IPS-11a (cell line): ENCODE measurements at regions not wholly inside any gene's neighbourhood (a gene's known extent, or its start where the extent isn't known, plus 50 kb on each side); places are given as distances from the start of the nearest gene placed in this dataset.
"Not testable (repeated sequence)": the region's sequence is repeated elsewhere in the genome, so short reads cannot be mapped to it uniquely, and the experiment has no call there.

ENCODE experiments used
- H3K4me3 ChIP-seq: one replicate; pipeline ENCODE4 v1.5.1; 2013; ENCODE audit warnings: low read depth, low read length, control low read depth

GRCh38 chr1:47522935-47523834, 85.3 kb downstream of the FOXD2 start:
- no peak overlapping the region for H3K4me3 ChIP-seq

DNA sequence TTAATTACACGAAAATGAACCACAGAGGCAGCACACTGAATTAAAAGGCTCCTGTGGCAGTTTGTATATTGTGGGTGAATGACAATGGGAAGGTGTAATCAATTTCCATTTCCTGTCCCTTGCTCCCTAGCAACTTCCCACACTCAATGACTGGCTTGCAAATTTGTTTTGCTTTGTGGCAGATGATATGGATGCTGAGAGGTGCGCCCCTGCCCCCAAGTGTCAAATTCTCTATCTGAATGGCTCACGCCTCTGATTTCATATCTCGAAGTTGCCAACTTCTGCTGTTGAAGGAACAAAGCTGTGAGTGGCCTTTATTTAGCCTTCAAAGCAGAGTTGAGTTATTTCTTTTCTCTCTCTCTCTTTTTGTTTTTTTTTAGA, 86.0 kb downstream of the FOXD2 start:
- H3K4me3 ChIP-seq: no peak overlapping the region

DNA sequence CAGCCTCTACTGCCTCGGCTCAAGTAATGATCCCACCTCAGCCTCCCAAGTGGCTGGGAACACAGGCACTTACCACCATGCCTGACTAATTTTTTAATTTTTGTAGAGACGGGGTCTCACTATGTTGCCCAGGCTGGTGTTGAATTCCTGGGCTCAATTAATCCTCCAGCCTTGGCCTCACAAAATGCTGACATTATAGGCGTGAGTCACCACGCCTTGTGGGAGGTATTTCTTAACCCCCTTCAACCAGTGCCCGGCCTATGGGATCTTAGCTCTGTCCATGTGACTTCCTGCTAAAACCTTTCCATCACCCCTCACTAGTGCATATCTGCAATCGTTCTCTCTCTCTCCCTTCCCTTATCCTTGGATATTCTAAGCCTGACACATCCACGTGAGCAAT, 86.4 kb downstream of the FOXD2 start:
- H3K4me3 ChIP-seq: no peak overlapping the region

DNA sequence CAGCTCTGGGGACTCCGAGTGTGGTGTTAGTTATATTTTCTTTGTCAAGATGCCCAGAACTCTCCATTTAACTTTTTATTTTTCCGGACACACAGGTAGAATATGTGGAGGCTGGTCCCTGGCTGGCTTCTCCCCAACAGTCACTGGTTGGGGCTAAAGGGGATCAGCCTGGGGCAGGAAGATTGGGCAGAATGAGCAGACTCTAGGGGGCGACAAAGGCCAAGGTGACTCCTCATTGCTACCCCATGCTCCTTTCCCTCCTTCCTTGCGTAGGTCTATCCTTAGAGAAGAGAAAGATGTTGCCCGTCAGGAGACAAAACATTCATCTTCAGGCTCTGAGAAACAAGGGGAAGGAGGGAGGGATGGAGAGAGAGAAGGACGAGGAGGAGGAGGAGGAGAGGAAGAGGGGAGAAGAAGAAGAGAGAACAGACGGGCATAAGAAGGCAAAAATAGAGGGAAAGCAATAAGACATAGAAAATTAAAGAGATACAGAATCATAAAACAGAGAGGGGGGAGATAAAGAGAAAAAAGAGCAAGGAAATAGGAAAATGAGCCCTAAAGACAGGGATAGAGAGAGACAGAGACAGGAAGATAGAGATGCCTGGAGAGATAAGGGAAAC, 89.9 kb downstream of the FOXD2 start:
- H3K4me3 ChIP-seq: no peak overlapping the region

- no peak overlapping the region for H3K4me3 ChIP-seq
Observed at GRCh38 chr1:47529520-47530098, 91.8 kb downstream of the FOXD2 start.

DNA sequence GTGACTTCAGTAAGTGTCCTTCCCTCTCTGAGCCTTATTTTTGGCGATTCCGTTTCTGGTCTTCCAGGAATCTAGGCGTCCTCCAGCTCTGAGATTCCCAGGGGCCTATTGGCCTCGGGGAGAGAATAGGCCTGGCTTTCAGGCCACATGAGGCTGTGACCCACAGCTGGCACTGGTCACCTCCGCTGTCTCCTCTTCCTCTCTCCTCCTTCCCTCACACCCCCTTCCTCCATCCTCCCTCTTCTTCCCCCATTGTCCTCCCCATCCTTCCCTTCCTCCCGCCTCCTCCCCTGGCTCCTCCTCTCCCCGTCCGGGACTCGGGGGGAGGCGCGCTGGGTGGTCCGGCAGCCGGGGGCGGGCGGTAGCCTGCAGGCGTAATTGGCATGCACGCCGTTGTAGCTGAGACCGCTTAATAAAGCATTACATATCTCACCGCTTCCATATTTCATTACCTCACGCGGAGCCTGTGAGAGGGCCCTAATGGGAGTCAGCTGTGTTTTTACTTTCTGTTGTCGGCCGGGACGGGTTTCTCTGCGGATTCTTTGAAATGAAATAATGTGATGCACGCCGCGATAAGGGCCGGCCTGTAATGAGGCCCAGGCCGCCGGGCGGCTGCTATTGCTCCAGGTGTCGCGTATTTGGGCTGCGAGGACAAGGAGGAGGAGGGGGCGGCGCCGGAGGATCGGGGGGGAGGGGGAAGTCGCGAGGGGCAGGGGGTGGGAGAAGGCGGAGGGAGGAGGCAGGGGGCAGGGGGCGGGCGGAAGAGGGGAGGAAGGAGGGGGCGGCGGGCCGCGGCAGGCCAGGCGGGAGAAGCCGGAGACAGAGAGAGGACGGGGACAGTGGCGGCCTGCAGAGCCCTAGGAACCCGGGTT, 95.3 kb downstream of the FOXD2 start:
- H3K4me3 ChIP-seq: peak overlapping the region; percentile 25

- H3K4me3 ChIP-seq: no peak overlapping the region
Observed at GRCh38 chr1:47533793-47534328, 96.0 kb downstream of the FOXD2 start.

GRCh38 chr1:47534436-47534835, 96.6 kb downstream of the FOXD2 start:
- H3K4me3 ChIP-seq: no peak overlapping the region

GRCh38 chr1:47536646-47537118, 98.8 kb downstream of the FOXD2 start:
- H3K4me3 ChIP-seq: no peak overlapping the region

DNA sequence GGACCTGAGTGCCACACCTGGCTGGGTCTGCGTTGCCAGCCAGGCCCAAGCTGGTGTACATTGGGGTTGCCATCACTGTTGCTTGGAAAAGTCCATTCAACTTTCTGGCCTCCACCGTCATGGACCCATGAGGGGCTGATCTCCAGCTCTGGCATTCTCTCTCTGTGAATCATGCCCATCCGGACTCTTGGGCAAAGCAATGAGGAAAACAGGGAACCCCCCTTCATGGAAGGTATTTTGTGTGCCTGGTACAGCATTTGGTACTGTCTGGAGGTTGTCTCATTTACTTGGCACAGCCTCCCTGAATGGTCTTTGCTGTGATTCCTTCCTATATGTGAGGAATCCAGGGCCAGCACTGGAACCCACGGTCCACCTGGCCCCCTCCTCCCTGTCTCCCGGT, 99.4 kb downstream of the FOXD2 start:
- H3K4me3 ChIP-seq: no peak overlapping the region

DNA sequence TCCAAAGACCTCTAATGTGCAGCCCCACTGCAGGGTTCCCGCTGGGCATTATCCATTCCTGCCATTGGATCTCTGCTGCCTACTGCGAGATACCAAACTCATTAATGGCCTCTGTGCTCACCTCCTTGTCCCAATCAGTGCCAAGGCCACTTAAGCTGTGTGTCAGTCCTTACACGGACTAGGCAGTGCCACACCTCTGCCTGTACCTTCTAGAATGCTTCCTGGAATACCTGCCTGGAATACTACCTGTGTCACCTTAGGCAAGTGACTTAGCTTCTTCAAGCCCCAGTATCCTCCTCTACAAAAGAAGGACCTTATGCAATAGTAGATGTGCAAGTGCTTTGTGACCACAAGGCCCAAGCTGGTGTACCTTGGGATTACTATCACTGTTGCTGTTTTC, 100.1 kb downstream of the FOXD2 start:
- H3K4me3 ChIP-seq: no peak overlapping the region

- H3K4me3 ChIP-seq: not testable (repeated sequence)
Observed at GRCh38 chr1:47538530-47538929, 100.7 kb downstream of the FOXD2 start.

DNA sequence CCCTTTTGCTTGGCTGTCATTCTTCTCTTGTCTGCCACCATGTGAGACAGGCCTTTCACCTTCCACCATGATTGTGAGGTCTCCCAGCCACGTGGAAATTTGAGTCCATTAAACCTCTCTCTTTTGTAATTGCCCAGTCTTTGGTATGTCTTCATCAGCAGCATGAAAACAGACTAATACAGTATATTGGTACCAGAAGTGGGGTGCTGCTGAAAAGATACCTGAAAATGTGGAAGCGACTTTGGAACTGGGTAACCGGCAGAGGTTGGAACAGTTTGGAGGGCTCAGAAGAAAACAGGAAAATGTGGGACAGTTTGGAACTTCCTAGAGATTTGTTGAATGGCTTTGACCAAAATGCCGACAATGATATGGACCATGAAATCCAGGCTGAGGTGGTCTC, 103.9 kb downstream of the FOXD2 start:
- H3K4me3 ChIP-seq: not testable (repeated sequence)

GRCh38 chr1:47543089-47543488, 105.2 kb downstream of the FOXD2 start:
- not testable (repeated sequence) for H3K4me3 ChIP-seq

- H3K4me3 ChIP-seq: no peak overlapping the region
Observed at GRCh38 chr1:47545912-47546483, 108.2 kb downstream of the FOXD2 start.

DNA sequence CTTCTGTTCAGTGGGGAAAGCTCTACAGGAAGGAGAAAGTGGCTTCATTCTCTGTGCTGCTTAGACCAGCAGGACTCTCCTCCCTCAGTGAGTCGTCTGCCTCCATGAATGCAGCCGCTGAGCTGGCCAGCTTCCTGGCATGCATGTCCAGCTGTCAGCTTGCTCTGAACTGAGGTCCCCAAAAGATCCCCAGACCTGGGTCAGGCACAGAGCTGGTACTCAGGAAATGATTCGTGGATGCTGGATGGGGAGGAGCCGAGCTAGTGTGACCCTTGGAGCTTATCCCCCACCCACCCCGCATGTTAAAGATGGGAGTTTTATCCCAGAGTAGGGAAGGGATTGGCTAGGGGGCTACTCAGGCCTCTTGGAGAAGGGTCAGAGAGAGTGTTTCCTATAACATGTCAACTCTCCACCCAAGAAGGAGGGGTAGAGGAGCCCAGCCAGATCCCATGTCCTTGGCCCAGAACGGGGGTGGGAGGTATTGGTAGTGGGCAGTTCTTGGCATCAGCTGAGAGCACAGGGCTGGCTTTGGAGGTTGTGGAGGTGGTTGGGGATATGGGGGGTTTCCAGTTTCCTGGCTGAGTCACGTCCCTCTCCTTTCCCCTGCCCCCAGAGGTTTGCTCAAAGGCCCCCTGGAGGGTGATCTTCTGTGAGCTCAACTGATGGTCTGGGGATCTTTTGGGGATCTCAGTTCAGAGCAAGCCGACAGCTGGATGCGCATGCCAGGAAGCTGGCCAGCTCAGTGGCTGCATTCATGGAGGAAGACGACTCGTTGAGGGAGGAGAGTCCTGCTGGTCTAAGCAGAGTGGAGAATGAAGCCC, 110.1 kb downstream of the FOXD2 start:
- H3K4me3 ChIP-seq: no peak overlapping the region

DNA sequence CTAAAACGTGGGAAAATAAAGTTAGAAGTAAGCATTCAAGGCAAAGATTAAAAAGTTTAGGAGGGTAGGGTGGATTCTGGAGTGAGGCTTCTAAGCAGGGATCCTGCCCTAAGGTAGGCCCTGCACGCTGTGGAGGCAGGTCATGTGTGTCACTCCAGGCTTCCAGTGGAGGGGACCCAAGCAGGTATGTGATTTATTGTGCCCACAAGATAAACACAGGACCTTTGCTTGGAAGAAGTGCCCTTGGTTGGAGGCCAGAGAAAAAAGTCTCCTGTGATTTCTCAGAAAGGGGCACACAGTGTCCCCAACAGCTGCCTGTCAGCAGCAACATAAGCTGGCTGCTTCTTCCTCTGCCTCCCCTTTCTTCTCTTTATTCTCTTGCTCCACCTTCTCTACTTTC, 110.8 kb downstream of the FOXD2 start:
- H3K4me3 ChIP-seq: no peak overlapping the region

DNA sequence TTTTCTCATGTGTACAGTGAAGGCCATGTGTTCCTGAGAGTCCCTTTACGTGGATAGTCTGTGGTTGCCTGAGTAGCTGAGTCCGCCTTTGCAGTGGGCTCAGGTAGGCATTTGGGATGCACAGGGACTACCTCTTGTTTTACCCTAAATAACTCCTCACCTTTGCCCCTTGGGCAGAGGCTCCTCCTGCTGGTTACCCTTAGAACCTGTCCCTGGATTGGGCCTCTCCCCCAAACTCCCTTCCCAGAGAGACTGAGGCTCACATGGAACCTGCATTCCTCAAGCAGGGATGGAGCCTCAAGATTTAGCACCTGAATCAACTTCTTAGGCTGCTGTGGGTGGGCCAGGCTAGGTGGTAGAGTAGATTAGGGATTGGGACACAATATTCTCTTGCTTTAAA, 111.7 kb downstream of the FOXD2 start:
- H3K4me3 ChIP-seq: no peak overlapping the region

- H3K4me3 ChIP-seq: no peak overlapping the region
Observed at GRCh38 chr1:47550929-47551328, 113.1 kb downstream of the FOXD2 start.
